ENCODE measurements at regions not wholly inside any gene's neighbourhood (a gene's known extent, or its start where the extent isn't known, plus 50 kb on each side); places are given as distances from the start of the nearest gene placed in this dataset.

DNA sequence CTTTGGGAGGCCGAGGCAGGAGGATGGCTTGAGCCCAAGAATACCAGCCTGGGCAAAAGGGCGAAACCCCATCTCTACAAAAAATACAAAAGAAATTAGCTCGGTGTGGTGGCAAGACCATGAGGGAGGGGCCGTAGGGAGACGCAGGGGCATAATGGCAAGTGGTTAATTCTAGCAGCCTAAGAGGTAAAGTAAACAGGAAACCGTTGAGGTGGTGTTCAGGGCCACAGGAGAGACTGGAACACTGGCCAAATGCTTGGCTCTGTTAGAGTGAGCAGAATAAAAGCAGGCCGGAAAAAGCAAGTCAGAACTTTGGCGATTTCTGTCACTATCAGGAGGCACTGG lies 89.2 kb downstream of the RIPK4 start (continued):
- TF ChIP-seq, protein P1, sequence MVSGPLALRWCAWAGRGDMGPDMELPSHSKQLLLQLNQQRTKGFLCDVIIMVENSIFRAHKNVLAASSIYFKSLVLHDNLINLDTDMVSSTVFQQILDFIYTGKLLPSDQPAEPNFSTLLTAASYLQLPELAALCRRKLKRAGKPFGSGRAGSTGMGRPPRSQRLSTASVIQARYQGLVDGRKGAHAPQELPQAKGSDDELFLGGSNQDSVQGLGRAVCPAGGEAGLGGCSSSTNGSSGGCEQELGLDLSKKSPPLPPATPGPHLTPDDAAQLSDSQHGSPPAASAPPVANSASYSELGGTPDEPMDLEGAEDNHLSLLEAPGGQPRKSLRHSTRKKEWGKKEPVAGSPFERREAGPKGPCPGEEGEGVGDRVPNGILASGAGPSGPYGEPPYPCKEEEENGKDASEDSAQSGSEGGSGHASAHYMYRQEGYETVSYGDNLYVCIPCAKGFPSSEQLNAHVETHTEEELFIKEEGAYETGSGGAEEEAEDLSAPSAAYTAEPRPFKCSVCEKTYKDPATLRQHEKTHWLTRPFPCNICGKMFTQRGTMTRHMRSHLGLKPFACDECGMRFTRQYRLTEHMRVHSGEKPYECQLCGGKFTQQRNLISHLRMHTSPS (CRISPR knock-in tag; IDR thresholded peaks at IDR 0.05; ENCODE audit: low read depth) = no peak
- TF ChIP-seq MBD4 (IDR thresholded peaks at IDR 0.05; ENCODE audit: borderline replicate concordance, low read length) = no peak
- no peak for TF ChIP-seq RNF2 (conservative IDR thresholded peaks at IDR 0.05; ENCODE audit: low read depth)
- TF ChIP-seq, protein P2, sequence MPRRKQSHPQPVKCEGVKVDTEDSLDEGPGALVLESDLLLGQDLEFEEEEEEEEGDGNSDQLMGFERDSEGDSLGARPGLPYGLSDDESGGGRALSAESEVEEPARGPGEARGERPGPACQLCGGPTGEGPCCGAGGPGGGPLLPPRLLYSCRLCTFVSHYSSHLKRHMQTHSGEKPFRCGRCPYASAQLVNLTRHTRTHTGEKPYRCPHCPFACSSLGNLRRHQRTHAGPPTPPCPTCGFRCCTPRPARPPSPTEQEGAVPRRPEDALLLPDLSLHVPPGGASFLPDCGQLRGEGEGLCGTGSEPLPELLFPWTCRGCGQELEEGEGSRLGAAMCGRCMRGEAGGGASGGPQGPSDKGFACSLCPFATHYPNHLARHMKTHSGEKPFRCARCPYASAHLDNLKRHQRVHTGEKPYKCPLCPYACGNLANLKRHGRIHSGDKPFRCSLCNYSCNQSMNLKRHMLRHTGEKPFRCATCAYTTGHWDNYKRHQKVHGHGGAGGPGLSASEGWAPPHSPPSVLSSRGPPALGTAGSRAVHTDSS (CRISPR knock-in tag; conservative IDR thresholded peaks at IDR 0.05) = no peak
- TF ChIP-seq ZIK1 (CRISPR knock-in tag; IDR thresholded peaks at IDR 0.05; ENCODE audit: borderline replicate concordance, low read depth) = no peak
- TF ChIP-seq, protein P3, sequence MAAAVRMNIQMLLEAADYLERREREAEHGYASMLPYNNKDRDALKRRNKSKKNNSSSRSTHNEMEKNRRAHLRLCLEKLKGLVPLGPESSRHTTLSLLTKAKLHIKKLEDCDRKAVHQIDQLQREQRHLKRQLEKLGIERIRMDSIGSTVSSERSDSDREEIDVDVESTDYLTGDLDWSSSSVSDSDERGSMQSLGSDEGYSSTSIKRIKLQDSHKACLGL (CRISPR knock-in tag; IDR thresholded peaks at IDR 0.05) = no peak
- no peak for TF ChIP-seq THYN1 (CRISPR knock-in tag; IDR thresholded peaks at IDR 0.05; ENCODE audit: borderline replicate concordance, low read depth)
- TF ChIP-seq, protein P4, sequence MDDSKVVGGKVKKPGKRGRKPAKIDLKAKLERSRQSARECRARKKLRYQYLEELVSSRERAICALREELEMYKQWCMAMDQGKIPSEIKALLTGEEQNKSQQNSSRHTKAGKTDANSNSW (CRISPR knock-in tag; IDR thresholded peaks at IDR 0.05; ENCODE audit: borderline replicate concordance) = no peak
- TF ChIP-seq SP1 (IDR thresholded peaks at IDR 0.05) = no peak
- TF ChIP-seq SP1 (CRISPR knock-in tag; IDR thresholded peaks at IDR 0.05) = no peak
- TF ChIP-seq, protein P5, sequence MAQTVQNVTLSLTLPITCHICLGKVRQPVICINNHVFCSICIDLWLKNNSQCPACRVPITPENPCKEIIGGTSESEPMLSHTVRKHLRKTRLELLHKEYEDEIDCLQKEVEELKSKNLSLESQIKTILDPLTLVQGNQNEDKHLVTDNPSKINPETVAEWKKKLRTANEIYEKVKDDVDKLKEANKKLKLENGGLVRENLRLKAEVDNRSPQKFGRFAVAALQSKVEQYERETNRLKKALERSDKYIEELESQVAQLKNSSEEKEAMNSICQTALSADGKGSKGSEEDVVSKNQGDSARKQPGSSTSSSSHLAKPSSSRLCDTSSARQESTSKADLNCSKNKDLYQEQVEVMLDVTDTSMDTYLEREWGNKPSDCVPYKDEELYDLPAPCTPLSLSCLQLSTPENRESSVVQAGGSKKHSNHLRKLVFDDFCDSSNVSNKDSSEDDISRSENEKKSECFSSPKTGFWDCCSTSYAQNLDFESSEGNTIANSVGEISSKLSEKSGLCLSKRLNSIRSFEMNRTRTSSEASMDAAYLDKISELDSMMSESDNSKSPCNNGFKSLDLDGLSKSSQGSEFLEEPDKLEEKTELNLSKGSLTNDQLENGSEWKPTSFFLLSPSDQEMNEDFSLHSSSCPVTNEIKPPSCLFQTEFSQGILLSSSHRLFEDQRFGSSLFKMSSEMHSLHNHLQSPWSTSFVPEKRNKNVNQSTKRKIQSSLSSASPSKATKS (CRISPR knock-in tag; IDR thresholded peaks at IDR 0.05) = no peak
- no peak for TF ChIP-seq ZKSCAN1 (IDR thresholded peaks at IDR 0.05; ENCODE audit: low read length)
- TF ChIP-seq LCORL (IDR thresholded peaks at IDR 0.05) = no peak
- TF ChIP-seq LCORL (CRISPR knock-in tag; IDR thresholded peaks at IDR 0.05) = no peak
- TF ChIP-seq GFI1 (CRISPR knock-in tag; IDR thresholded peaks at IDR 0.05; ENCODE audit: borderline replicate concordance) = no peak
- TF ChIP-seq HOXD1 (CRISPR knock-in tag; IDR thresholded peaks at IDR 0.05) = no peak
- no peak for TF ChIP-seq ZFP36 (IDR thresholded peaks at IDR 0.05; ENCODE audit: borderline replicate concordance, low read depth, low read length, partially characterized antibody)
- TF ChIP-seq ETV5 (CRISPR knock-in tag; IDR thresholded peaks at IDR 0.05; ENCODE audit: borderline replicate concordance) = peak; percentile 32; the same call in 1 of the 2 replicates
- TF ChIP-seq ZSCAN25 (CRISPR knock-in tag; IDR thresholded peaks at IDR 0.05) = no peak
- no peak for TF ChIP-seq ZNF350 (CRISPR knock-in tag; IDR thresholded peaks at IDR 0.05; ENCODE audit: borderline replicate concordance, low read depth)
- TF ChIP-seq ZNF850 (CRISPR knock-in tag; conservative IDR thresholded peaks at IDR 0.05) = no peak
- TF ChIP-seq TCF7 (IDR thresholded peaks at IDR 0.05; ENCODE audit: low read depth) = no peak
- TF ChIP-seq ZC3H4 (CRISPR knock-in tag; IDR thresholded peaks at IDR 0.05; ENCODE audit: borderline replicate concordance) = no peak
- no peak for TF ChIP-seq ZNF292 (CRISPR knock-in tag; IDR thresholded peaks at IDR 0.05; ENCODE audit: borderline replicate concordance, low read depth)
- TF ChIP-seq ZNF780A (CRISPR knock-in tag; IDR thresholded peaks at IDR 0.05) = no peak
- no peak for TF ChIP-seq ZNF777 (CRISPR knock-in tag; IDR thresholded peaks at IDR 0.05)
- no peak for TF ChIP-seq REXO4 (CRISPR knock-in tag; IDR thresholded peaks at IDR 0.05; ENCODE audit: borderline replicate concordance)
- no peak for TF ChIP-seq EHMT2 (IDR thresholded peaks at IDR 0.05; ENCODE audit: borderline replicate concordance, low read depth, low read length)

All from HepG2 (cell line).